ENCODE measurements at regions not wholly inside any gene's neighbourhood (a gene's known extent, or its start where the extent isn't known, plus 50 kb on each side); places are given as distances from the start of the nearest gene placed in this dataset.

- H3K36me3 Mint-ChIP-seq (ENCODE audit: unreplicated experiment), result no peaks in the 10 kb centered on the region
- no peaks in the 10 kb centered on the region for H3K27me3 Mint-ChIP-seq (ENCODE audit: unreplicated experiment)
- H3K9me3 Mint-ChIP-seq (ENCODE audit: unreplicated experiment), result no peaks in the 10 kb centered on the region
- no peak overlapping the region for H3K27ac Mint-ChIP-seq (ENCODE audit: unreplicated experiment)
- H3K4me3 Mint-ChIP-seq (ENCODE audit: unreplicated experiment), result no peak overlapping the region
- DNase-seq, result no peak
- TF ChIP-seq CTCF (IDR thresholded peaks at IDR 0.05; ENCODE audit: partially characterized antibody, unreplicated experiment), result no peak
- no peaks in the 10 kb centered on the region for H3K4me1 Mint-ChIP-seq (ENCODE audit: low read depth, unreplicated experiment)
These were observed 97.0 kb upstream of the FN1 start for GRCh38 chr2:215532844-215533243.

GRCh38 chr2:215531284-215531683 is 95.4 kb upstream of the FN1 start:
- H3K27ac Mint-ChIP-seq (ENCODE audit: unreplicated experiment), result no peak overlapping the region
- H3K4me3 Mint-ChIP-seq (ENCODE audit: unreplicated experiment), result no peak overlapping the region
- no peak for DNase-seq
- no peaks in the 10 kb centered on the region for H3K27me3 Mint-ChIP-seq (ENCODE audit: unreplicated experiment)
- no peaks in the 10 kb centered on the region for H3K36me3 Mint-ChIP-seq (ENCODE audit: unreplicated experiment)
- H3K4me1 Mint-ChIP-seq (ENCODE audit: low read depth, unreplicated experiment), result no peaks in the 10 kb centered on the region
- no peaks in the 10 kb centered on the region for H3K9me3 Mint-ChIP-seq (ENCODE audit: unreplicated experiment)
- TF ChIP-seq CTCF (IDR thresholded peaks at IDR 0.05; ENCODE audit: partially characterized antibody, unreplicated experiment), result no peak

- Mint-ChIP-seq H3K27ac (ENCODE audit: unreplicated experiment) (no peak overlapping the region), H3K9me3 (ENCODE audit: unreplicated experiment) (peaks cover 3% of the 10 kb centered on the region), H3K4me1 (ENCODE audit: low read depth, unreplicated experiment) (no peaks in the 10 kb centered on the region), H3K27me3 (ENCODE audit: unreplicated experiment) (no peaks in the 10 kb centered on the region), H3K4me3 (ENCODE audit: unreplicated experiment) (no peak overlapping the region), H3K36me3 (ENCODE audit: unreplicated experiment) (no peaks in the 10 kb centered on the region)
- TF ChIP-seq CTCF (IDR thresholded peaks at IDR 0.05; ENCODE audit: partially characterized antibody, unreplicated experiment), result no peak
- DNase-seq, result no peak
These were observed 94.5 kb upstream of the FN1 start for GRCh38 chr2:215530191-215530968.

- no peaks in the 10 kb centered on the region for H3K4me1 Mint-ChIP-seq (ENCODE audit: low read depth, unreplicated experiment)
- H3K4me3 Mint-ChIP-seq (ENCODE audit: unreplicated experiment), result no peak overlapping the region
- TF ChIP-seq CTCF (IDR thresholded peaks at IDR 0.05; ENCODE audit: partially characterized antibody, unreplicated experiment), result no peak
- H3K27me3 Mint-ChIP-seq (ENCODE audit: unreplicated experiment), result no peaks in the 10 kb centered on the region
- no peak for DNase-seq
- H3K27ac Mint-ChIP-seq (ENCODE audit: unreplicated experiment), result no peak overlapping the region
- H3K36me3 Mint-ChIP-seq (ENCODE audit: unreplicated experiment), result no peaks in the 10 kb centered on the region
- H3K9me3 Mint-ChIP-seq (ENCODE audit: unreplicated experiment), result peaks cover 4% of the 10 kb centered on the region
These were observed 93.4 kb upstream of the FN1 start for GRCh38 chr2:215529271-215529670.

- no peak overlapping the region for H3K4me3 Mint-ChIP-seq (ENCODE audit: unreplicated experiment)
- H3K9me3 Mint-ChIP-seq (ENCODE audit: unreplicated experiment), result peaks cover 4% of the 10 kb centered on the region
- no peak overlapping the region for H3K27ac Mint-ChIP-seq (ENCODE audit: unreplicated experiment)
- H3K27me3 Mint-ChIP-seq (ENCODE audit: unreplicated experiment), result no peaks in the 10 kb centered on the region
- no peaks in the 10 kb centered on the region for H3K36me3 Mint-ChIP-seq (ENCODE audit: unreplicated experiment)
- H3K4me1 Mint-ChIP-seq (ENCODE audit: low read depth, unreplicated experiment), result no peaks in the 10 kb centered on the region
- no peak for TF ChIP-seq CTCF (IDR thresholded peaks at IDR 0.05; ENCODE audit: partially characterized antibody, unreplicated experiment)
- no peak for DNase-seq
These were observed 92.7 kb upstream of the FN1 start for GRCh38 chr2:215528555-215528954.
